HT1080 (cell line): ENCODE measurements at regions not wholly inside any gene's neighbourhood (a gene's known extent, or its start where the extent isn't known, plus 50 kb on each side); places are given as distances from the start of the nearest gene placed in this dataset.
A peak's percentile ranks its signal among the peaks of the same experiment; 100 is the strongest.

Experiments used
- DNase-seq: peaks from one replicate; pipeline ENCODE4 v3.0.0-alpha.2; 2015; ENCODE audit warnings: low read depth

- DNase-seq = no peak
These were observed 80.3 kb upstream of the HHIP start for GRCh38 chr4:144565527-144566195.

GRCh38 chr4:144572660-144573059 is 73.3 kb upstream of the HHIP start:
- DNase-seq = peak; percentile 29

GRCh38 chr4:144574000-144574399 is 72.0 kb upstream of the HHIP start:
- DNase-seq = no peak

- no peak for DNase-seq
These were observed 71.4 kb upstream of the HHIP start for GRCh38 chr4:144574509-144574908.

- DNase-seq = no peak
These were observed 70.8 kb upstream of the HHIP start for GRCh38 chr4:144575181-144575580.

GRCh38 chr4:144578681-144579080 is 67.3 kb upstream of the HHIP start:
- no peak for DNase-seq

- DNase-seq = peak; percentile 88
These were observed 66.4 kb upstream of the HHIP start for GRCh38 chr4:144579411-144580030.

- no peak for DNase-seq
These were observed 65.5 kb upstream of the HHIP start for GRCh38 chr4:144580430-144580829.

GRCh38 chr4:144582105-144582850 is 63.7 kb upstream of the HHIP start:
- DNase-seq = peak; percentile 77

GRCh38 chr4:144582975-144583374 is 63.0 kb upstream of the HHIP start:
- DNase-seq = peak; percentile 20

GRCh38 chr4:144583658-144584057 is 62.3 kb upstream of the HHIP start:
- DNase-seq = peak; percentile 62

GRCh38 chr4:144584428-144584827 is 61.5 kb upstream of the HHIP start:
- no peak for DNase-seq

- DNase-seq = no peak
These were observed 56.4 kb upstream of the HHIP start for GRCh38 chr4:144589512-144589911.

GRCh38 chr4:144590020-144590419 is 55.9 kb upstream of the HHIP start:
- DNase-seq = no peak

- peak; percentile 68 for DNase-seq
These were observed 54.6 kb upstream of the HHIP start for GRCh38 chr4:144591401-144591800.

GRCh38 chr4:144592264-144592663 is 53.7 kb upstream of the HHIP start:
- no peak for DNase-seq

GRCh38 chr4:144594471-144594986 is 51.4 kb upstream of the HHIP start:
- peak; percentile 64 for DNase-seq

GRCh38 chr4:144595681-144596080 is 50.3 kb upstream of the HHIP start:
- no peak for DNase-seq
